Effector CD8-positive, alpha-beta T cell (primary cell): ENCODE measurements at regions not wholly inside any gene's neighbourhood (a gene's known extent, or its start where the extent isn't known, plus 50 kb on each side); places are given as distances from the start of the nearest gene placed in this dataset.

ENCODE experiments used
- DNase-seq: peaks from one replicate; lab custom pipeline; 2025; lab: John Stamatoyannopoulos, UW

GRCh38 chr13:33624740-33625139 lies 193.2 kb upstream of the RFC3 start:
- DNase-seq, result no peak

GRCh38 chr13:33626407-33626806 lies 191.5 kb upstream of the RFC3 start:
- no peak for DNase-seq

- no peak for DNase-seq
Measured at GRCh38 chr13:33628662-33629061, 189.3 kb upstream of the RFC3 start.

GRCh38 chr13:33629605-33630360 lies 188.2 kb upstream of the RFC3 start:
- DNase-seq, result no peak

- DNase-seq, result no peak
Measured at GRCh38 chr13:33633701-33634545, 184.0 kb upstream of the RFC3 start.

- no peak for DNase-seq
Measured at GRCh38 chr13:33634546-33634982, 183.4 kb upstream of the RFC3 start.

- no peak for DNase-seq
Measured at GRCh38 chr13:33636243-33636642, 181.7 kb upstream of the RFC3 start.

- DNase-seq, result no peak
Measured at GRCh38 chr13:33636955-33637670, 180.8 kb upstream of the RFC3 start.

- DNase-seq, result no peak
Measured at GRCh38 chr13:33637978-33638743, 179.8 kb upstream of the RFC3 start.

- no peak for DNase-seq
Measured at GRCh38 chr13:33639158-33639557, 178.8 kb upstream of the RFC3 start.

GRCh38 chr13:33639626-33640080 lies 178.3 kb upstream of the RFC3 start:
- DNase-seq, result no peak

- no peak for DNase-seq
Measured at GRCh38 chr13:33640832-33641231, 177.1 kb upstream of the RFC3 start.

- DNase-seq, result no peak
Measured at GRCh38 chr13:33642374-33643065, 175.4 kb upstream of the RFC3 start.

GRCh38 chr13:33644581-33645543 lies 173.1 kb upstream of the RFC3 start:
- no peak for DNase-seq

GRCh38 chr13:33645591-33646554 lies 172.1 kb upstream of the RFC3 start:
- no peak for DNase-seq

GRCh38 chr13:33649212-33649878 lies 168.6 kb upstream of the RFC3 start:
- no peak for DNase-seq

GRCh38 chr13:33651766-33652165 lies 166.2 kb upstream of the RFC3 start:
- no peak for DNase-seq

- DNase-seq, result no peak
Measured at GRCh38 chr13:33657274-33657673, 160.7 kb upstream of the RFC3 start.
